ENCODE measurements at regions not wholly inside any gene's neighbourhood (a gene's known extent, or its start where the extent isn't known, plus 50 kb on each side); places are given as distances from the start of the nearest gene placed in this dataset.

GRCh38 chrX:33307911-33308354 lies 96.6 kb upstream of the DMD start:
- no peak for DNase-seq (ENCODE audit: low read depth in 1 of 2, low spot score in 1 of 2)
- no peak for TF ChIP-seq JUND (IDR thresholded peaks at IDR 0.05; ENCODE audit: low read depth)
- in situ Hi-C loops (cut with HindIII; ENCODE audit: low pct_unique_long_range_greater_than_20kb, low sequenced_read_pairs), result no loop called here

- in situ Hi-C loops (cut with HindIII; ENCODE audit: low pct_unique_long_range_greater_than_20kb, low sequenced_read_pairs), result no loop called here
- DNase-seq (ENCODE audit: low read depth in 1 of 2, low spot score in 1 of 2), result no peak
- no peak for TF ChIP-seq JUND (IDR thresholded peaks at IDR 0.05; ENCODE audit: low read depth)
Observed at GRCh38 chrX:33298622-33299021, 87.3 kb upstream of the DMD start.

DNA sequence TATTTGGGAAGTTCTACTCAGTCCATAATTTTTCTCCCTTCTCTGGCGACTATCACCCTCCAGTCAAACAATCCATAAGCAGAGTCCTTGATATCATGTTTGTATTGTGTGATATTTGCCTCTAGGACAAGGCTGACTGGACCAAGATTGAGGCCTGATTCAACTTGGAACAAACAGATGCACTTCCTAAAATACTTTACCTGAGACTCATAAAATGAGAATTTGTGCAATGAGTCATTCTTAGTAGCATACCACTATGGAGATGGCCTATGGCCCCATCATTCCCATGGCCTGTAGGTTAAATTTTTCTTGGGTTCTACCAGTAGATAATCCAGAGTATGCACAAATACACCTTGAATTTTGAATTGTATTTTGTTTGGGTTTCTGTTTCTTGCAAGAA lies 74.2 kb upstream of the DMD start:
- no peak for TF ChIP-seq JUND (IDR thresholded peaks at IDR 0.05; ENCODE audit: low read depth)
- no peak for DNase-seq (ENCODE audit: low read depth in 1 of 2, low spot score in 1 of 2)
- in situ Hi-C loops (cut with HindIII; ENCODE audit: low pct_unique_long_range_greater_than_20kb, low sequenced_read_pairs), result no loop called here

GRCh38 chrX:33277046-33277445 lies 65.7 kb upstream of the DMD start:
- in situ Hi-C loops (cut with HindIII; ENCODE audit: low pct_unique_long_range_greater_than_20kb, low sequenced_read_pairs), result no loop called here
- DNase-seq (ENCODE audit: low read depth in 1 of 2, low spot score in 1 of 2), result no peak
- TF ChIP-seq JUND (IDR thresholded peaks at IDR 0.05; ENCODE audit: low read depth), result no peak

- no peak for TF ChIP-seq JUND (IDR thresholded peaks at IDR 0.05; ENCODE audit: low read depth)
- in situ Hi-C loops (cut with HindIII; ENCODE audit: low pct_unique_long_range_greater_than_20kb, low sequenced_read_pairs), result no loop called here
Observed at GRCh38 chrX:33273535-33273934, 62.2 kb upstream of the DMD start.

DNA sequence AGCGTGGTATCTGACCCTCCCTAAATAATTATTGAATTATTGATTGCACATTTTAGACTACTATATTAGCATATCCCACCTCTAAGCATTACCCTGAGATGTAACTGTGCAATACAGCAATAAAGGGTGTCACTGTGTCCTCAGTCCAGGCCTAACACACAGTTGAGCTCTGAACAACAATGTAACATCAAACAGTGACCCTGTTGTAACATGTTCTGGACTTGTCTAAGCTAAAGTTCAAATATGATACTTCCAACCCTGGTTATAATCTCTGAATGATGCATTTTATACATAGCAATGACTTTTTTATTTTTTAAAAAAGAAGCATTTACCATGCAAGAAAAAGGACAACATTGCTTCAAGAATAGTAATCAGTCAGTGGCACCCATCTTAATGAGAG lies 61.6 kb upstream of the DMD start:
- DNase-seq (ENCODE audit: low read depth in 1 of 2, low spot score in 1 of 2), result no peak
- in situ Hi-C loops (cut with HindIII; ENCODE audit: low pct_unique_long_range_greater_than_20kb, low sequenced_read_pairs), result no loop called here
- no peak for TF ChIP-seq JUND (IDR thresholded peaks at IDR 0.05; ENCODE audit: low read depth)

More at GRCh38 chrX:33273535-33273934, 62.2 kb upstream of the DMD start:
- DNase-seq (ENCODE audit: low read depth in 1 of 2, low spot score in 1 of 2), result no peak
